PC-9 (cell line): ENCODE measurements at regions not wholly inside any gene's neighbourhood (a gene's known extent, or its start where the extent isn't known, plus 50 kb on each side); places are given as distances from the start of the nearest gene placed in this dataset.

Source experiments
- EZH2 ChIP-seq: fragments of 200-600 bp; sonication (generic); IDR thresholded peaks from 2 replicates; pipeline ENCODE4 v1.8.0; 2017; ENCODE audit warnings: antibody characterized with exemption, low read depth
- TF ChIP-seq, protein P1 (sequence below): fragments of 200-600 bp; sonication (generic); conservative IDR thresholded peaks from 2 replicates; pipeline ENCODE4 v1.6.1; 2017; ENCODE audit warnings: mixed run types, antibody characterized with exemption, mild to moderate bottlenecking, moderate library complexity

DNA sequence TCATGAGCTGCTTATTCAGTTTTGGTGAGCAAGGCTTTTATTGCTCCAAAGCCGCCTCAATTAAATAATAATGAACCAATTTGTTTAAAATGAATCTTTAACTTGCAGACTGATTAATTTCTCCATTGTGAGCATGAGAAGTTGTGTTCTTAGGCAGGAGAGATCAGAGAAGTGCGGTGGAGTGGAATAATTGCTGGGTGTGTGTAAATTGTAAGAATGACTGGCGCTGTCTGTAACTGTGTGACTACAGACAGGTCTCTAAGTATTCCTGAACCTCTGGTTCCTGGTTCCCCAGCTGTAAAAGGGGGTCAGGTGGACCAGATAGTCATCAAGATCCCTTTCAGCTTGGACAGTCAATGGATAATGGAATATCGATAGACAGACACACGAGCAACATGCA, 98.0 kb upstream of the EFEMP1 start:
- no peak for TF ChIP-seq EZH2
- TF ChIP-seq, protein P1, sequence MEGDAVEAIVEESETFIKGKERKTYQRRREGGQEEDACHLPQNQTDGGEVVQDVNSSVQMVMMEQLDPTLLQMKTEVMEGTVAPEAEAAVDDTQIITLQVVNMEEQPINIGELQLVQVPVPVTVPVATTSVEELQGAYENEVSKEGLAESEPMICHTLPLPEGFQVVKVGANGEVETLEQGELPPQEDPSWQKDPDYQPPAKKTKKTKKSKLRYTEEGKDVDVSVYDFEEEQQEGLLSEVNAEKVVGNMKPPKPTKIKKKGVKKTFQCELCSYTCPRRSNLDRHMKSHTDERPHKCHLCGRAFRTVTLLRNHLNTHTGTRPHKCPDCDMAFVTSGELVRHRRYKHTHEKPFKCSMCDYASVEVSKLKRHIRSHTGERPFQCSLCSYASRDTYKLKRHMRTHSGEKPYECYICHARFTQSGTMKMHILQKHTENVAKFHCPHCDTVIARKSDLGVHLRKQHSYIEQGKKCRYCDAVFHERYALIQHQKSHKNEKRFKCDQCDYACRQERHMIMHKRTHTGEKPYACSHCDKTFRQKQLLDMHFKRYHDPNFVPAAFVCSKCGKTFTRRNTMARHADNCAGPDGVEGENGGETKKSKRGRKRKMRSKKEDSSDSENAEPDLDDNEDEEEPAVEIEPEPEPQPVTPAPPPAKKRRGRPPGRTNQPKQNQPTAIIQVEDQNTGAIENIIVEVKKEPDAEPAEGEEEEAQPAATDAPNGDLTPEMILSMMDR, result no peak
